Omental fat pad (tissue), 3 donors: ENCODE measurements at regions not wholly inside any gene's neighbourhood (a gene's known extent, or its start where the extent isn't known, plus 50 kb on each side); places are given as distances from the start of the nearest gene placed in this dataset.

Source experiments
- ATAC-seq: fragments of 150-250 bp; one replicate; pipeline ENCODE4 v1.9.1; 2016; ENCODE audit warnings: mild to moderate bottlenecking, moderate library complexity; ENCODE audit not compliant: low FRiP score
- DNase-seq: peaks from one replicate; pipeline ENCODE4 v3.0.0-alpha.2; 2019; ENCODE audit warnings: low spot score
- CTCF ChIP-seq, 3 donors: fragments of 450-650 bp; IDR thresholded peaks; one replicate each; pipeline ENCODE4 v1.5.1; 2016 to 2017; ENCODE audit warnings: antibody characterized with exemption in 3 of 3, mild to moderate bottlenecking in 3 of 3, moderate library complexity in 2 of 3

- DNase-seq: no peak
- ATAC-seq: no peak
- TF ChIP-seq CTCF (IDR thresholded peaks at IDR 0.05): no peak
Observed at GRCh38 chr5:165722401-165722800, 2217.0 kb downstream of the MAT2B start.

- ATAC-seq: no peak
- no peak for DNase-seq
- no peak for TF ChIP-seq CTCF (IDR thresholded peaks at IDR 0.05)
Observed at GRCh38 chr5:165723931-165724330, 2218.5 kb downstream of the MAT2B start.

GRCh38 chr5:165728425-165728824, 2223.0 kb downstream of the MAT2B start:
- no peak for TF ChIP-seq CTCF (IDR thresholded peaks at IDR 0.05)
- ATAC-seq: no peak

GRCh38 chr5:165735388-165735787, 2230.0 kb downstream of the MAT2B start:
- no peak for TF ChIP-seq CTCF (IDR thresholded peaks at IDR 0.05)
- ATAC-seq (no peak), DNase-seq (no peak)

More at GRCh38 chr5:165728425-165728824, 2223.0 kb downstream of the MAT2B start:
- no peak for DNase-seq

- TF ChIP-seq CTCF (IDR thresholded peaks at IDR 0.05): no peak
- no peak for DNase-seq
Observed at GRCh38 chr5:165739079-165739741, 2233.8 kb downstream of the MAT2B start.

GRCh38 chr5:165757791-165758190, 2252.4 kb downstream of the MAT2B start:
- ATAC-seq (no peak), DNase-seq (no peak)
- TF ChIP-seq CTCF (IDR thresholded peaks at IDR 0.05): no peak

More at GRCh38 chr5:165739079-165739741, 2233.8 kb downstream of the MAT2B start:
- ATAC-seq: no peak

- ATAC-seq (no peak), DNase-seq (no peak)
- TF ChIP-seq CTCF (IDR thresholded peaks at IDR 0.05): no peak
Observed at GRCh38 chr5:165775111-165775510, 2269.7 kb downstream of the MAT2B start.
